Chondrocyte (in vitro differentiated cells): ENCODE measurements at regions not wholly inside any gene's neighbourhood (a gene's known extent, or its start where the extent isn't known, plus 50 kb on each side); places are given as distances from the start of the nearest gene placed in this dataset.
A peak's percentile ranks its signal among the peaks of the same experiment; 100 is the strongest.

Source experiments
- DNase-seq: peaks from one replicate; pipeline ENCODE4 v3.0.0; 2021; ENCODE audit warnings: mixed read lengths, low spot score
- H3K27ac Mint-ChIP-seq: one replicate; pipeline ENCODE4 v1.8.0; 2021; ENCODE audit warnings: mild to moderate bottlenecking, moderate library complexity, mixed read lengths; ENCODE audit not compliant: unreplicated experiment
- H3K27me3 Mint-ChIP-seq: 2 replicates; pipeline ENCODE4 v1.8.0; 2021; ENCODE audit warnings: low read depth, mixed read lengths
- H3K36me3 Mint-ChIP-seq: 2 replicates; pipeline ENCODE4 v1.8.0; 2021; ENCODE audit warnings: low read depth, mixed read lengths
- H3K4me1 Mint-ChIP-seq: 2 replicates; pipeline ENCODE4 v1.8.0; 2021; ENCODE audit warnings: low read depth, mild to moderate bottlenecking, mixed read lengths
- H3K4me3 Mint-ChIP-seq: one replicate; pipeline ENCODE4 v1.8.0; 2021; ENCODE audit warnings: mild to moderate bottlenecking, moderate library complexity, mixed read lengths; ENCODE audit not compliant: unreplicated experiment
- H3K9me3 Mint-ChIP-seq: 2 replicates; pipeline ENCODE4 v1.8.0; 2021; ENCODE audit warnings: low read depth, mixed read lengths
- TF ChIP-seq, protein P1 (sequence below): fragments of 200-600 bp; sonication (generic); IDR thresholded peaks from 2 replicates; pipeline ENCODE4 v1.5.0; 2021; ENCODE audit warnings: antibody characterized with exemption, mild to moderate bottlenecking, moderate library complexity

DNA sequence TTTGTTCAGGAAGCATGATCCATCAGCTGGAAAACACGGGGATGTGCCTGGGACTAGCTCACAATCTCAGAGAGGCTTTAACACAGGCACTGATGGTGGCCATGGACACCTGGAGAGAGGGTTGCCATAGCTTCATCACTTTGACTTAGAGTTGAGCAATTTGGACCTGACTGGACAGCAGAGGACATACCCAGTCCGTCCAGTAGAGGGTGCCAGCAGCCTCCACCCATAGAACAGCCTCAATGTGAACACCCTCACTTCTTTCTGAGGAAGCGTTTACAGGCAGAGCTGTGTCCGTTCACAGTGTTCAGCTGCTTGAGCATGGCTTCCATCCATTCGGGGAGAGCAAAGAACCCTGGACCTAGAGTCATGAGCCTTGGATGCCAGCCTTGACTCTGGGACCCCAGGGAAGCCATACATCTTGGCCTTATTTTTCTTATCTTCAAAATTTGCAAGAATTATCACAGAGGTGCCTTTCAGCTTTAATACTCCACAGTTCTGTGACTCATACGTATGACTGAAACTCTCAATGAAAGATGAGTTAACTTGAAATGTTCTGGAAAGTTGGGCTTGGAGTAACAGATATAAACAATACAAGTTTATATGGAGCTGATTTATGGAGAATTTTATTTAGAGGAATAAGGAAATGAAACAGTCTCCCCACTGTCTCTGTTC is 302.9 kb upstream of the PODXL start:
- TF ChIP-seq, protein P1, sequence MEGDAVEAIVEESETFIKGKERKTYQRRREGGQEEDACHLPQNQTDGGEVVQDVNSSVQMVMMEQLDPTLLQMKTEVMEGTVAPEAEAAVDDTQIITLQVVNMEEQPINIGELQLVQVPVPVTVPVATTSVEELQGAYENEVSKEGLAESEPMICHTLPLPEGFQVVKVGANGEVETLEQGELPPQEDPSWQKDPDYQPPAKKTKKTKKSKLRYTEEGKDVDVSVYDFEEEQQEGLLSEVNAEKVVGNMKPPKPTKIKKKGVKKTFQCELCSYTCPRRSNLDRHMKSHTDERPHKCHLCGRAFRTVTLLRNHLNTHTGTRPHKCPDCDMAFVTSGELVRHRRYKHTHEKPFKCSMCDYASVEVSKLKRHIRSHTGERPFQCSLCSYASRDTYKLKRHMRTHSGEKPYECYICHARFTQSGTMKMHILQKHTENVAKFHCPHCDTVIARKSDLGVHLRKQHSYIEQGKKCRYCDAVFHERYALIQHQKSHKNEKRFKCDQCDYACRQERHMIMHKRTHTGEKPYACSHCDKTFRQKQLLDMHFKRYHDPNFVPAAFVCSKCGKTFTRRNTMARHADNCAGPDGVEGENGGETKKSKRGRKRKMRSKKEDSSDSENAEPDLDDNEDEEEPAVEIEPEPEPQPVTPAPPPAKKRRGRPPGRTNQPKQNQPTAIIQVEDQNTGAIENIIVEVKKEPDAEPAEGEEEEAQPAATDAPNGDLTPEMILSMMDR, result peak; percentile 92
- H3K27me3 Mint-ChIP-seq, result peaks cover 18% of the 10 kb centered on the region
- peak overlapping the region; percentile 6 for H3K27ac Mint-ChIP-seq
- peak overlapping the region; percentile 45 for H3K4me3 Mint-ChIP-seq
- no peaks in the 10 kb centered on the region for H3K36me3 Mint-ChIP-seq
- peaks cover 2% of the 10 kb centered on the region for H3K9me3 Mint-ChIP-seq
- peaks cover 21% of the 10 kb centered on the region for H3K4me1 Mint-ChIP-seq
- DNase-seq, result no peak

DNA sequence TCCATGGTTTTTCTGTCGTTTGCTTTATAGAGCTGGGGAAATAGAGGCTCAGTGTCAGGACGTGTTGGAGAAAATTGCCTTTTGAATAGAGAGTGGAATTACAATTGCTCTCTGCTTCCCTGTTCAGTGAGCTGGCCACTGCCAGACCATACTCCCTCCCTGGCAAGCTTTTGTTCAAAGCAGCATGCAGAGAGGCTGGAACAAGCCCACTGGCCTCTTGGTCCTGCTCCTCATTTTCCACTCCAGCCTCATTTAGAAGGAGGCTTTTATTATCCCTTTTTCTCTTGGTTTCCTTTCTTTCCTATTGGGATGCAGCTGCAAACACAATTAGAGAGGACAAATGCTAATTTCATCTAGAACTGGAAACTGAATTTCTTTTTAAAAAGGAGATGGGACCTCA is 302.2 kb upstream of the PODXL start:
- no peaks in the 10 kb centered on the region for H3K36me3 Mint-ChIP-seq
- peaks cover 21% of the 10 kb centered on the region for H3K4me1 Mint-ChIP-seq
- H3K27ac Mint-ChIP-seq, result no peak overlapping the region
- no peak for DNase-seq
- H3K4me3 Mint-ChIP-seq, result no peak overlapping the region
- peaks cover 2% of the 10 kb centered on the region for H3K9me3 Mint-ChIP-seq
- TF ChIP-seq, protein P1, result no peak
- H3K27me3 Mint-ChIP-seq, result peaks cover 22% of the 10 kb centered on the region

DNA sequence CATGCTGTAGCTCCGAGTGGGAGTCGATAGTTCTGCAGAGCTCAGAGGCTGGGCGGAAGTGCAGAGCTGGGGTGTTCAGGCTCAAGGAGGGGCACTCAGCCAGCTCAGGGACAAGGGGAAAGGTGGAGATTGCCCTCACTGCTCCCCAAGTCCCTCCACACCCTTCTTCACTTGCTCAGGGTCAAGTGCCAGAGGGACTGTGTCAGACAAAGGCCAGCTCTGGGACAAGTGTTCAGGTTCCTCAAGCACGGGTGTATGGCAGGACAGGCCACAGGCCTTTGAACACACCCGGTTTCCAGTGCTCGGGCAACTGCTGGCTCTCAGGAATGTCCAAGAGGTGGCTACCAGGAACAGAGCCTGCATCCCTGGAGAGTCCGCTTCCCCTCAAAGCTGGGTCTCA is 293.0 kb upstream of the PODXL start:
- Mint-ChIP-seq H3K27me3 (peaks cover 37% of the 10 kb centered on the region), H3K27ac (no peak overlapping the region), H3K36me3 (no peaks in the 10 kb centered on the region), H3K4me1 (peaks cover 11% of the 10 kb centered on the region), H3K9me3 (no peaks in the 10 kb centered on the region), H3K4me3 (no peak overlapping the region)
- no peak for DNase-seq
- TF ChIP-seq, protein P1, result no peak

DNA sequence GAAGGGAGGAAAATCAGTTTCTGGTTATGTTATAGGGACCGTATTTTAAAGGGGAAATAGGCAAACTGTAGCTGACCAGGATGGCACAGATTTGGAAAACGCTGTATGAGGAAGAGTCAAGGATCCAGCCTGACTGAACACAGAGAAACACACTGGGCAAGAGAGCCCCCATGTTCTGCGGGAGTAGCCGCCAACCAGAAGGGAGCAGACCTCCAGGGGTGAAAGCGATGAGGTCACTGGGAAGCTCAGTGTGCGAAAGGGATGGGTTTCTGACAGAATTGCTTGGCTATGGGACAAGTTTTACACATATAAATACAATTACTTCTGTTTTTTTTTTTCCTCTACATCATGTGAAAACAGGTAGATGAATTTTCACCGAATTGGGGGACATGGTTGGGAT is 291.6 kb upstream of the PODXL start:
- Mint-ChIP-seq H3K36me3 (no peaks in the 10 kb centered on the region), H3K27me3 (peaks cover 45% of the 10 kb centered on the region)

DNA sequence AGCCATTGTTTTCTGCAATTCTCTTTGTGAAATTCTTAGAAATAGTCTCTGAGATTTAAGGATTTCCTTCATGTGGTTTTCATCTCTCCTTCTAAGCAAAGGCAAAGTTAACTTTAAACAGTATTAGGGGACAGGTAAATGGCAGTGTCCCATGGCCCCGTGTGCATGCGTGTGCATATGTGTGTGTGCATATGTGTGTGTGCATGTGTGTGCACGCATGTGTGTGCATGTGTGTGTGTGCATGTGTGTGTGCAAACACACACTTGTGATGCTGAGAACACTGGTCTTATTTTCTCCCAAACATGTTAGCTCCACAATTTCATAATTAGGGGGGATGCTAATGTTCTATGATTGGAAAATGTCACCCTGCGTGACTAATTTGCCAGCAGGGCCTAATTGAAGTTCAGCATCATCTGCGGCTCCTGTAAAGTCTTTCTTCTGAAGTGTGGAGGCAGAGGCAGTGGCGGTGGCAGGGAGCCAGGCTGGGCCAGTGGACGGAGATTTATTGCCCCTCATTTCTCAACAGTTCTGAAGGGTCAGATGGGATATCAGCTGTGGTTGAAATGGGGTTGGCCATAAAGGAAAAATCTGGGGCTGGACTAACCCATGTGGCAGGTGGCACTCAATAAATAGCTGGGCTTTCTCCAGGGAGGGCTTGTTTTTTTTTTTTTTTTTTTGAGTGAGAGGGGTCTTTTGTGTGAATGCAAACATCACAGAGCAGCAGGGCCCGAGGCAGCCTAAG is 289.3 kb upstream of the PODXL start:
- no peak for DNase-seq
- TF ChIP-seq, protein P1, result no peak
- Mint-ChIP-seq H3K27me3 (peaks cover 63% of the 10 kb centered on the region), H3K36me3 (no peaks in the 10 kb centered on the region), H3K4me3 (no peak overlapping the region), H3K4me1 (no peaks in the 10 kb centered on the region), H3K9me3 (no peaks in the 10 kb centered on the region), H3K27ac (no peak overlapping the region)

More for the DNA sequence above, 291.6 kb upstream of the PODXL start:
- peaks cover 11% of the 10 kb centered on the region for H3K4me1 Mint-ChIP-seq
- H3K4me3 Mint-ChIP-seq, result no peak overlapping the region
- TF ChIP-seq, protein P1, result no peak
- H3K27ac Mint-ChIP-seq, result no peak overlapping the region
- H3K9me3 Mint-ChIP-seq, result no peaks in the 10 kb centered on the region
- DNase-seq, result no peak
